ENCODE measurements at regions not wholly inside any gene's neighbourhood (a gene's known extent, or its start where the extent isn't known, plus 50 kb on each side); places are given as distances from the start of the nearest gene placed in this dataset.

DNA sequence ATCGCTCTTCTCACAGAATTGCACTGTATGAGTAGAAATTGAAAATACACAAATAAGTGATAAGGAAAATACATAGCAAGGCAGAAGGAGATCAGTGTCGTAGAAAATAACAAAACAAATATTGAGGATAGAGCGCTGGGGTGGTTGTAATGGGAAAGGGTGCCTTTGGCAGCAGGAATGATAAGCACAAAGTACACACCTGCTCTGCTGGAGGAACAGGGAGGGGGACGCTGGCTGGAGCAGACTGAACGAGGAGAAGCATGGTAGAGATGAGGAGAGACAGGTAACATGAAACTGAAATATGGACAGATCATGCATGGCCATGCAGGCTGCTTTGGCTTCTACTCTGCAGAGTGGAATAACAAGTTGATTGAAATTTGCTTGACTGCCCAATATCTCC is 181.2 kb upstream of the FSHR start:
- POLR2A ChIA-PET: no interaction called here
- Mint-ChIP-seq H3K27me3 (ENCODE audit: insufficient read depth, unreplicated experiment) (peaks cover 6% of the 10 kb centered on the region), H3K4me3 (ENCODE audit: unreplicated experiment) (no peak overlapping the region), H3K9me3 (ENCODE audit: unreplicated experiment) (no peaks in the 10 kb centered on the region), H3K36me3 (ENCODE audit: insufficient read depth, unreplicated experiment) (no peaks in the 10 kb centered on the region), H3K27ac (ENCODE audit: unreplicated experiment) (no peak overlapping the region), H3K4me1 (ENCODE audit: low read depth, unreplicated experiment) (no peaks in the 10 kb centered on the region)
- no TSS peak for BruUV-seq (replicated peaks)
- intact Hi-C loops (cut with micrococcal nuclease; ENCODE audit: unreplicated experiment): no loop called here
- no peaks in the 10 kb centered on the region for H3K4me1 ChIP-seq
- H3K27me3 ChIP-seq (replicated peaks; ENCODE audit: control insufficient read depth, insufficient read depth, low read length): no peaks in the 10 kb centered on the region
- no peak for TF ChIP-seq CTCF (IDR thresholded peaks at IDR 0.05; ENCODE audit: insufficient read depth in 1 of 2, low read depth in 1 of 2, low read length in 1 of 2, severe bottlenecking in 1 of 2, unreplicated experiment in 1 of 2)
- no peak overlapping the region for H3K4me3 ChIP-seq (ENCODE audit: low read depth, low read length)
- H3K9me3 ChIP-seq: no peaks in the 10 kb centered on the region
- CTCF ChIA-PET: no interaction called here
- no peak for DNase-seq
- no peaks in the 10 kb centered on the region for H3K36me3 ChIP-seq (ENCODE audit: control insufficient read depth, insufficient read depth, low read length)

GRCh38 chr2:49332415-49332814 is 178.1 kb upstream of the FSHR start:
- Mint-ChIP-seq H3K4me1 (ENCODE audit: low read depth, unreplicated experiment) (no peaks in the 10 kb centered on the region), H3K9me3 (ENCODE audit: unreplicated experiment) (no peaks in the 10 kb centered on the region), H3K36me3 (ENCODE audit: insufficient read depth, unreplicated experiment) (no peaks in the 10 kb centered on the region), H3K27ac (ENCODE audit: unreplicated experiment) (no peak overlapping the region), H3K4me3 (ENCODE audit: unreplicated experiment) (no peak overlapping the region), H3K27me3 (ENCODE audit: insufficient read depth, unreplicated experiment) (peaks cover 6% of the 10 kb centered on the region)
- H3K4me3 ChIP-seq (ENCODE audit: low read depth, low read length): no peak overlapping the region
- no peaks in the 10 kb centered on the region for H3K27me3 ChIP-seq (replicated peaks; ENCODE audit: control insufficient read depth, insufficient read depth, low read length)
- POLR2A ChIA-PET: no interaction called here
- intact Hi-C loops (cut with micrococcal nuclease; ENCODE audit: unreplicated experiment): loop anchor here (1.0 kb wide), 1 partner anchor 386 kb away; no protein-coding TSS in a partner anchor
- no peak for DNase-seq
- CTCF ChIA-PET: no interaction called here
- no peaks in the 10 kb centered on the region for H3K9me3 ChIP-seq
- no TSS peak for BruUV-seq (replicated peaks)
- H3K4me1 ChIP-seq: no peaks in the 10 kb centered on the region
- TF ChIP-seq CTCF (IDR thresholded peaks at IDR 0.05; ENCODE audit: insufficient read depth in 1 of 2, low read depth in 1 of 2, low read length in 1 of 2, severe bottlenecking in 1 of 2, unreplicated experiment in 1 of 2): no peak
- no peaks in the 10 kb centered on the region for H3K36me3 ChIP-seq (ENCODE audit: control insufficient read depth, insufficient read depth, low read length)

DNA sequence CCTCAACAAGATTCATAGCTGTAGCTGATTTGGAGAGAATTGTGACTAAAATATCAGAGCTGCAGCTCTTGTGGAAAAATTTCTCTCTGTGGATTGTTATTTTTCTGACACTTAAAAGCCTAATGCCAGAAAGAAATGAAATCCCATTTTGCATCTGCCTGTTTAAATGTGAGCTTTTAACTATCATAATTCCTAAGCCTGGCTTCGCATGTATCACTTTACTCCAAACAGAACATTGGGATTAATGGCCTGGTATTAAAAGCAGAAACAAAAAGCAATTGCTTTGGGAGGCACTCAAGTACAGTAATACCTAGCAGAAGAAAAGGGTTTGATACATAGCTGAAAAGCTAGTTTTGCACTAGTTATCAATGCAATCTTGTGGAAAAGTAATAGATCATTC is 164.2 kb upstream of the FSHR start:
- Mint-ChIP-seq H3K4me1 (ENCODE audit: low read depth, unreplicated experiment) (no peaks in the 10 kb centered on the region), H3K27ac (ENCODE audit: unreplicated experiment) (no peak overlapping the region), H3K36me3 (ENCODE audit: insufficient read depth, unreplicated experiment) (no peaks in the 10 kb centered on the region), H3K9me3 (ENCODE audit: unreplicated experiment) (no peaks in the 10 kb centered on the region), H3K4me3 (ENCODE audit: unreplicated experiment) (no peak overlapping the region), H3K27me3 (ENCODE audit: insufficient read depth, unreplicated experiment) (peaks cover 2% of the 10 kb centered on the region)
- Histone ChIP-seq H3K9me3 (no peaks in the 10 kb centered on the region), H3K4me3 (ENCODE audit: low read depth, low read length) (no peak overlapping the region), H3K4me1 (no peaks in the 10 kb centered on the region), H3K36me3 (ENCODE audit: control insufficient read depth, insufficient read depth, low read length) (no peaks in the 10 kb centered on the region), H3K27me3 (replicated peaks; ENCODE audit: control insufficient read depth, insufficient read depth, low read length) (no peaks in the 10 kb centered on the region)
- POLR2A ChIA-PET: no interaction called here
- no peak for DNase-seq
- TF ChIP-seq CTCF (IDR thresholded peaks at IDR 0.05; ENCODE audit: insufficient read depth in 1 of 2, low read depth in 1 of 2, low read length in 1 of 2, severe bottlenecking in 1 of 2, unreplicated experiment in 1 of 2): no peak
- CTCF ChIA-PET: no interaction called here
- no TSS peak for BruUV-seq (replicated peaks)
- intact Hi-C loops (cut with micrococcal nuclease; ENCODE audit: unreplicated experiment): no loop called here
